ENCODE measurements at regions not wholly inside any gene's neighbourhood (a gene's known extent, or its start where the extent isn't known, plus 50 kb on each side); places are given as distances from the start of the nearest gene placed in this dataset.

DNA sequence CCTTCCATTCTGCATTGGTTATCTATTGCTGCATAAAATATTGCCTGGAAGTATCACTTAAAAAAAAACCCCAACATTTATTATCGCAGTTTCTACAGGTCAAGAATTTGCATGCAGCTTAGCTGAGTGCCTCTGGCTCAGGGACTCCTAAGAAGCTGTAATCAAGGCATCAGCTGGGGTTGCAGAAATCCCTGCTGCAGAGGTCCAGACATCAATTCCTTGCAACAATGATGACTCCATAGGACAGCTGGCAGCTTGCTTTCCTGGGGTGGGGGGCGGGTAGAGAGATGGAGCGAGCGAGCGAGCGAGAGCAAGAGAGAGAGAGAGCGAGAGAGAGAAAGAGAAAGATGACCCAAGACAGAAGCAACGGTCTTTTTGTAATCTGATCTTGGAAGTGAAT is 308.1 kb downstream of the HAPSTR1 start:
- H3F3A ChIP-seq (ENCODE audit: insufficient read depth), result no peaks in the 10 kb centered on the region
- TF ChIP-seq EZH2phosphoT487 (conservative IDR thresholded peaks at IDR 0.05; ENCODE audit: low read length), result no peak
- TF ChIP-seq, protein P1, sequence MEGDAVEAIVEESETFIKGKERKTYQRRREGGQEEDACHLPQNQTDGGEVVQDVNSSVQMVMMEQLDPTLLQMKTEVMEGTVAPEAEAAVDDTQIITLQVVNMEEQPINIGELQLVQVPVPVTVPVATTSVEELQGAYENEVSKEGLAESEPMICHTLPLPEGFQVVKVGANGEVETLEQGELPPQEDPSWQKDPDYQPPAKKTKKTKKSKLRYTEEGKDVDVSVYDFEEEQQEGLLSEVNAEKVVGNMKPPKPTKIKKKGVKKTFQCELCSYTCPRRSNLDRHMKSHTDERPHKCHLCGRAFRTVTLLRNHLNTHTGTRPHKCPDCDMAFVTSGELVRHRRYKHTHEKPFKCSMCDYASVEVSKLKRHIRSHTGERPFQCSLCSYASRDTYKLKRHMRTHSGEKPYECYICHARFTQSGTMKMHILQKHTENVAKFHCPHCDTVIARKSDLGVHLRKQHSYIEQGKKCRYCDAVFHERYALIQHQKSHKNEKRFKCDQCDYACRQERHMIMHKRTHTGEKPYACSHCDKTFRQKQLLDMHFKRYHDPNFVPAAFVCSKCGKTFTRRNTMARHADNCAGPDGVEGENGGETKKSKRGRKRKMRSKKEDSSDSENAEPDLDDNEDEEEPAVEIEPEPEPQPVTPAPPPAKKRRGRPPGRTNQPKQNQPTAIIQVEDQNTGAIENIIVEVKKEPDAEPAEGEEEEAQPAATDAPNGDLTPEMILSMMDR (IDR thresholded peaks at IDR 0.05; ENCODE audit: insufficient read depth, low read length, poor library complexity, severe bottlenecking), result no peak
- no peak overlapping the region for H3K27ac ChIP-seq (ENCODE audit: low read depth, low read length)
- H3K4me2 ChIP-seq (ENCODE audit: low read depth, low read length, poor library complexity, severe bottlenecking), result no peak overlapping the region
- no peak overlapping the region for H3K9ac ChIP-seq (ENCODE audit: low read length)
- H3K27me3 ChIP-seq (ENCODE audit: low read length), result no peaks in the 10 kb centered on the region
- no peaks in the 10 kb centered on the region for H3K36me3 ChIP-seq (ENCODE audit: low read length)
- no peaks in the 10 kb centered on the region for H3K79me2 ChIP-seq (ENCODE audit: insufficient read depth, low read length)
- no peaks in the 10 kb centered on the region for H4K20me1 ChIP-seq (ENCODE audit: low read depth, low read length)
- H2AFZ ChIP-seq (ENCODE audit: low read depth, low read length, severe bottlenecking), result no peak overlapping the region
- H3K9me3 ChIP-seq (ENCODE audit: insufficient read depth, low read length), result no peaks in the 10 kb centered on the region
- H3K4me3 ChIP-seq (ENCODE audit: insufficient read depth, low read length, poor library complexity, severe bottlenecking), result no peak overlapping the region
- no peaks in the 10 kb centered on the region for H3K9me2 ChIP-seq (replicated peaks; ENCODE audit: insufficient read depth, low read length)

DNA sequence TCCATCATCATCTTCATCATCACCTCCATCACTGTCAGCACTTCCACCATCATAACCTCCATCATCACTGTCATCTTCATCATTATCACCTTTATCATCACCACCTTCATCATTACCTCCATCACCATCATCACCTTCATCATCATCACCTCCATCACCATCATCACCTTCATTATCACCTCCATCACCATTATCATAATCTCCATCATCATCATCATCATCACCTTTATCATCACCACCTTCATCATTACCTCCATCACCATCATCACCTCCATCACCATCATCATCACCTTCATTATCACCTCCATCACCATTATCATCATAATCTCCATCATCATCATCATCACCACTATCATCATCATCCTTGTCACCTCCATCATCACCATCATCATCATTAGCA is 309.7 kb downstream of the HAPSTR1 start:
- H3K27me3 ChIP-seq (ENCODE audit: low read length), result no peaks in the 10 kb centered on the region
- H4K20me1 ChIP-seq (ENCODE audit: low read depth, low read length), result no peaks in the 10 kb centered on the region
- no peaks in the 10 kb centered on the region for H3F3A ChIP-seq (ENCODE audit: insufficient read depth)
- no peak overlapping the region for H3K9ac ChIP-seq (ENCODE audit: low read length)
- no peaks in the 10 kb centered on the region for H3K9me3 ChIP-seq (ENCODE audit: insufficient read depth, low read length)
- no peaks in the 10 kb centered on the region for H3K36me3 ChIP-seq (ENCODE audit: low read length)
- no peaks in the 10 kb centered on the region for H3K9me2 ChIP-seq (replicated peaks; ENCODE audit: insufficient read depth, low read length)
- no peak overlapping the region for H2AFZ ChIP-seq (ENCODE audit: low read depth, low read length, severe bottlenecking)
- no peak overlapping the region for H3K4me2 ChIP-seq (ENCODE audit: low read depth, low read length, poor library complexity, severe bottlenecking)
- H3K27ac ChIP-seq (ENCODE audit: low read depth, low read length), result no peak overlapping the region
- TF ChIP-seq, protein P1 (IDR thresholded peaks at IDR 0.05; ENCODE audit: insufficient read depth, low read length, poor library complexity, severe bottlenecking), result no peak
- TF ChIP-seq EZH2phosphoT487 (conservative IDR thresholded peaks at IDR 0.05; ENCODE audit: low read length), result no peak
- no peak overlapping the region for H3K4me3 ChIP-seq (ENCODE audit: insufficient read depth, low read length, poor library complexity, severe bottlenecking)
- H3K79me2 ChIP-seq (ENCODE audit: insufficient read depth, low read length), result no peaks in the 10 kb centered on the region

DNA sequence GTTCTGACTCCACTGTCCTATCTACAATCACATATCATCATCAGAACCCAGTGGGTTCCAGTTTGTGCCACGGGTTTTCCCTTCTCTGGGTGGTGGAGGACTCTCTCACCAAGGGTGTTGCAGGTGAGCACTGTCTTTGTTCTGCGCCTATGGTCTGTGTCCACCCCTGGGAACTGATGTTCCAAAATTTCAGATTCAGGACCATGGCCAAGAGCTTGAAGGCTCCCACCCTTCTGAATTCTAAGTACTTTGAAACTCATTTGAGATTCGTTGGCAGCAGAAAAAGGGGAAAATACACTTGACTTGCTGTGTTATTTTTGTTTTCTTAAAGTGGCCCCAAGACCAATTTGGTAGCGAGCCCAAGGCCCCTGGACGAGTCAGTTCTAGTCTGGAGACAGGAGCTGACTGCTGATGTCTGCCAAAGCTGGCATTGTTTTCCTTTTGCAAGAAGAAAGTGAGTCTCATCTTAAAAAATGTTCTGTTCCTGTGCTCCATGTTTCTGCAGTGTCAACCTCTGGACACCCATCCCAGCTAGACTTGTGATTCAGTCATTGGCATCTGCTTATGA is 310.9 kb downstream of the HAPSTR1 start:
- Histone ChIP-seq H3K79me2 (ENCODE audit: insufficient read depth, low read length) (no peaks in the 10 kb centered on the region), H3F3A (ENCODE audit: insufficient read depth) (no peaks in the 10 kb centered on the region), H3K9me2 (replicated peaks; ENCODE audit: insufficient read depth, low read length) (no peaks in the 10 kb centered on the region), H3K27ac (ENCODE audit: low read depth, low read length) (no peak overlapping the region), H2AFZ (ENCODE audit: low read depth, low read length, severe bottlenecking) (no peak overlapping the region), H4K20me1 (ENCODE audit: low read depth, low read length) (no peaks in the 10 kb centered on the region), H3K4me2 (ENCODE audit: low read depth, low read length, poor library complexity, severe bottlenecking) (no peak overlapping the region), H3K9ac (ENCODE audit: low read length) (no peak overlapping the region), H3K9me3 (ENCODE audit: insufficient read depth, low read length) (no peaks in the 10 kb centered on the region), H3K36me3 (ENCODE audit: low read length) (no peaks in the 10 kb centered on the region), H3K27me3 (ENCODE audit: low read length) (no peaks in the 10 kb centered on the region), H3K4me3 (ENCODE audit: insufficient read depth, low read length, poor library complexity, severe bottlenecking) (no peak overlapping the region)
- TF ChIP-seq, protein P1 (IDR thresholded peaks at IDR 0.05; ENCODE audit: insufficient read depth, low read length, poor library complexity, severe bottlenecking), result no peak
- no peak for TF ChIP-seq EZH2phosphoT487 (conservative IDR thresholded peaks at IDR 0.05; ENCODE audit: low read length)
